Amniotic epithelial cell (primary cell): ENCODE measurements at regions not wholly inside any gene's neighbourhood (a gene's known extent, or its start where the extent isn't known, plus 50 kb on each side); places are given as distances from the start of the nearest gene placed in this dataset.
"Not testable (repeated sequence)": the region's sequence is repeated elsewhere in the genome, so short reads cannot be mapped to it uniquely, and the experiment has no call there.

Experiments used
- DNase-seq: peaks from one replicate; pipeline ENCODE4 v3.0.0-alpha.2; 2010; ENCODE audit warnings: low read depth

DNA sequence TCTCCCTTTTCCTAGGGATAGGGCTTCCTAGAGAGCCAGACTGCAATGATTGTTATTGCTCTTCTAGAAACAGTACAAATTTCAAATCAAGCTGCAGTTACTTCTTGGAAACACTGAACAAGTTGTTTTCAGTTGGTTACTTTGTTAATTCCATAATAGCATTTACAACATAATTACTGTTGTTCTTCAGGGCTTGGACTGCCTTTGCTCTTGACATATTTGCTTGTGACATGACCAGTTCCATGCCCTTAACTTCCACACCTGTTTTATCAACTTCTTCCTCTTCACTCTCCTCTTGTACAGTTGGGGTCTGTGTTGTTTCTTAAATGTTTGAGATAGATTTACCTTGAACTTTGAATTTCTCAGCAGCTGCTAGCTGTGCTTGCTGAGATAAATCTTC, 104.4 kb downstream of the SEC23IP start:
- DNase-seq: no peak

GRCh38 chr10:119997429-119997828, 104.9 kb downstream of the SEC23IP start:
- DNase-seq: no peak

DNA sequence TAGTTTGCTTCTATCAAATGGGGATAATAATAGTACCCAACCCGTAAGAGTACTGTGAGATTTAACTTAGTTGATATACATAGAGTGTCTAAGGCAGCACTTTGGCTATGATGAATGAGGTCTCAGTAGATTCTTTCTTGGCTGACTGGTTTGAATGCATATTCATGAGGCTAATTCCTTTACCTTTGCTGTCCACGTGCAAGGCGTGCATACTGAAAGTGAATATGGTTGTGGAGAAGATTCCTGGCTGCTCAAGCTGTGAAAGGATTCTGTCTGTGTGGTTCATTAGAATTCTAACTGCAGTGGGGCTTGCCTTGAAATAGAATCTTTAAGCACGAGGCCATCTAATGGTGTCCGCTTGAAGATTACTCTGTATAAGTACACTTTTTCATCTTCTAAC, 110.3 kb downstream of the SEC23IP start:
- DNase-seq: no peak

DNA sequence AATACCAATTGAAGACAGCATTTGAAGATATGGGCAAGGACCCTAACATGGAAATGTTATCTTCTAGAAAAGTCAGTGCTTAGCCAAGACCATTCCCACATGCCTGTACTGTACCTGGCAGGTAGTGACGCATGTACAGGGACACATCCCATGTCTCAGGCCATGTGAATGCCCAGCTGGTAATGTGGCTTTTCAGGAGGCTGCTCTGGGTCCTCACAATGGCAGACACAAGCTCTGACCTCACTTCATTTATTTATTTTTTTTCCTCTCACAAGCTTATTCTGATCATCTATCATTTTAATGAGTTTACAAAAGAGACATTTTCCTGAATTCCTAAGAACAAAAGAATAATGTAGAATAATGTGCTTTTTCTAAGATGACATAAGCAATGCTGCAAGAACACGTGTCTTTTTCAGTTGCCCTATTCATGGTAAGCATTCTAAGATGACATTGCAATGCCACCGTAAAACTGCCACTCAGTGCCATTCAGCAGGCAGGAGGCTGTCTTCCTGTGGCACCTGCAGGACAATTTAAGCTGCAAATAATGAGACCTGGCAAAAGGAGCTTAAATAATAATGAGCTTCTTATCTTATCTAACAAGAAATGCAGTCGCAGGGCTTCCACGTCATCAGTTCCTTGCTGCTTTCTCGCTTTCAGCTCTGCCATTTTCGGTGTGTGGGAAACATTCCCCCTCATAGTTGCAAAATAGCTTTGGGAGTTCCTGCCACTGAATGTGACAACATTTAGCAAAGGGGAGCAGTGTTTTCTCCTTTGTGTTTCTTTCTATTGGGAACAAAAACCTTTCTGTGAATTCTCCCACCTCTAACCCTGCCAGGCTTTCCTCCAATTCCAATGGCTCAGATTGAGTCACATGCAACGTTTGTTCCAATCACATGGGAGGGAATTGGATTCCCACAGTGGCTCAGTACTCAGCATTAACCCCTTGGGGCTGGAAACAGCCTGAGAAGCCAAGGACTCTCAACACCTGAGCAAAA, 113.0 kb downstream of the SEC23IP start:
- peak; percentile 11 for DNase-seq

- no peak for DNase-seq
Observed at GRCh38 chr10:120007261-120007660, 114.7 kb downstream of the SEC23IP start.

DNA sequence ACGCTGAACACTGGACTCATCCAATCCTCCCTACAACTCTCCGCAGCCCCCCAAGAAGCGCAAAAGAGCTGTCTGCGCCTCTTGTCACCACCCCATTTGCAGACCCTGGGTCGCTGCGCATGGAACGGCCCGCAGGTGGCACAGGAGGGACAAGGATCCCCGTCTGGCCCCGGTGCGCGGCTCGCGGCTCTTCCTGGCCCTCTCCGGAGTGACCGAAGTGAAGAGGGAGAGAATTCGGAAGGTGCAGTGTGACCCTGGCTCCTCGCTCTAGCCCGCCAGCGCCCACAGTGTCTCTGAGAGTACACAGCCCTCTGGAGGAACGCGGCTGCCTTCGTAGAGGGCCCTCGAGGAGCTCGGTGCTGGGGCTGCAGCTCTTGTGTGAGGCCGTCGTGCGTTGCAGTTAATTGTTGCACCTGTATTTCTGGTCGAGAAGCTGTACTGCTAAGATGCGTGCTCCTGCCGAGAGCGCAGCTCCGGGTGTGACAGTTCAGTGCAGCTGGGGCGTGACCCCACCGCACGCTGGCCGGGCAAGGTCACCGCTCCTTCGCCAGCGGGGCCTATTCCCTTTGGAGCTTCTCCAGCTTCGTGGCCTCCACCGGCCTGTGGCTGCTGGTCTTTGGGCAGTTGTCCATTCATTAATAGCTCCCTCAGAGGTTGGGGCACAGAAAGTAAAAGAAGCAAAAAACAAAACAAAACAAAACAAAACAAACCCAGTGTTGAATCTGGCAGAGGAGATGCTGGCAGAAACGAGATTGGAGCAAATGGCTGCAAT, 119.0 kb downstream of the SEC23IP start:
- no peak for DNase-seq

DNA sequence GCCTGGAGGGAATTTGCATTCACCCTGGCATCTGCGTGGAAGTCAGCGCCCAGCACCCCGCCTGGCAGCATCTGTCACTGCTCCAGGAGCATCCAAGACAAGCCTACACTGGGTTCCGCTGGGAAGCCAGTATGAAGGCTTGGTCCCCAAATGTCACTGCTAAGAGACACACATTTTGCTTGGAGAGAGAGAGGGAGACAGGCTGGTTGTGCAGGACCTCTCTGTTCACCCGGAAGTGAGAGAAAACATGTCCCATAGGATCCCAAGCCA, 119.5 kb downstream of the SEC23IP start:
- DNase-seq: no peak

GRCh38 chr10:120012566-120012965, 120.0 kb downstream of the SEC23IP start:
- DNase-seq: peak; percentile 3

GRCh38 chr10:120014031-120014430, 121.5 kb downstream of the SEC23IP start:
- DNase-seq: no peak

DNA sequence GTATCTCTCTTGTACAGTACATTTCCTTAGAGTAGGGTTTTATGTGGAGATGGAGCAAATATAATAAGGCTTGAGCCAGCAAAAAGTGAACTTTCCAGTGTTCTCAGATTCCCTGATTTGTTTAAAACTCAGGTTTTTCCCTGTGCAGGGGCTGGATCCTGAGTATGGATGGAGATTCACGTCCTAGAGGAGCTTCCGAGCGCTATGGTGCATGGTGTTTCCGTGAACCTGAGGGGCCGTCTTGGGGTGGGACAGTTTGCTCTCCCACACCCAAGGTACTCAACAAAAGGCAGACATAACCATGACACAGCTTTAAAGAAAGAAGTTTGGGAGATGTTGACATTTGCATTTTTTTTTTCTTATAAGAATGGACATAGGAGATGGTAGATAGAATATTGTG, 122.5 kb downstream of the SEC23IP start:
- DNase-seq: no peak

DNA sequence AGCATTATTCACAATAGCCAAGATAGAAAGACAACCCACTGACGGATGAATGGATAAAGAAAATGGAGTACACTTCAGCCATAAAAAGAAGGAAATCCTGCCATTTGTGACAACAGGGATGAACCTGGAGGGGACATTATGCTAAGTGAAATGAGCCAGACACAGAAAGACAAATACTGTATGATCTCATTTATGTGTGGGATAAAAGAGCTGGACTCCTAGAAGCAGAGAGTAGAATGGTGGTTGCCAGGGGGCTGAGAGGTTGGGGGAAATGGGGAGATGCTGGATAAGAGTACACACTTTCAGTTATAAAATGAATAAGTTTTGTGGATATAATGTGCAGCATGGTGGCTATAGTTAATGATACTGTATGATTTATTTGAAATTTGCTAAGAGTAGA, 124.4 kb downstream of the SEC23IP start:
- no peak for DNase-seq

DNA sequence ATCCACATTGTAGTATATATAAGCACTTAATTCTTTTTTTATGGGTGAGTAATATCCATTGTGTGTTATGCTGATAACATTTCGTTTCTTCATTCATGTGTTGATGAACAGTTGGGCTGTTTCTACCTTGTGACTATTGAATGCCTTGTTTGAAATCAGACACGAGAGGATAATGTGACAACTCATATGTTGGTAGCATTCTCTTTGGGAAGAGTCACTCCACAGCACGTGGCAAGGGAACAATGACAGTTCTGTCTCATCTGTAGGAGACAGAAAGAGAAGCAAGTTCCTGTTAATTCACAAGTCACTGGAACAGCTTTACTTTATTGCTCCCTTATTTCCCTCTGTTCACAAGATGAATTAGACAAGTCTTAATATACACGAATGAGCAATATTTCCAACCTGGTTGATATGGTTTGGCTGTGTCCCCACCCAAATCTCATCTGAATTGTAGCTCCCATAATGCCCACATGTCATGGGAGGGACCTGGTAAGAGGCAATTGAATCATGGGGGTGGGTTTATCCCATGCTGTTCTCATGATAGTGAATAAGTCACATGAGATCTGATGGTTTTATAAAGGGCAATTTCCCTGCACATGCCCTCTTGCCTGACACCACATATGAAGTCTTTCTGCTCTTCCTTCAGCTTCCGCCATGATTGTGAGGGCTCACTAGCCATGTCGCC, 125.3 kb downstream of the SEC23IP start:
- no peak for DNase-seq

GRCh38 chr10:120018695-120019094, 126.2 kb downstream of the SEC23IP start:
- DNase-seq: no peak

DNA sequence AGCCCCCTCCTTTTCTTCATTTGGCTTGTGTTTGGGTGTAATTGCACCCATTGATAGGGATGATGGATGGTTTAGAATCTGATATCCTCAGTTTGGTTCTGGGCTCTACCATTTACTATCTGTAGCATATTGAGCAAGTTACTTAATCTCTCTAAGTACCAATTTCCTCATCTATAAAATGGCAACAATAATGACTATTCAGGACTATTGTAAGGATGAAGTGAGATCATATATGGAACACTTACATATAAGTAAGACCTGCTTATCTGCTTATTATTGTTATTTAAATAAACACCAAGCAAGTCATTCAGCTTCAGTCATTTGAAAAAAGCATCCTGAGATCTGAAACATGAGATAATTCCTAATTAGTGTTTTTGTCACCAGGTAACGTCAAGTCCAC, 127.0 kb downstream of the SEC23IP start:
- DNase-seq: no peak

DNA sequence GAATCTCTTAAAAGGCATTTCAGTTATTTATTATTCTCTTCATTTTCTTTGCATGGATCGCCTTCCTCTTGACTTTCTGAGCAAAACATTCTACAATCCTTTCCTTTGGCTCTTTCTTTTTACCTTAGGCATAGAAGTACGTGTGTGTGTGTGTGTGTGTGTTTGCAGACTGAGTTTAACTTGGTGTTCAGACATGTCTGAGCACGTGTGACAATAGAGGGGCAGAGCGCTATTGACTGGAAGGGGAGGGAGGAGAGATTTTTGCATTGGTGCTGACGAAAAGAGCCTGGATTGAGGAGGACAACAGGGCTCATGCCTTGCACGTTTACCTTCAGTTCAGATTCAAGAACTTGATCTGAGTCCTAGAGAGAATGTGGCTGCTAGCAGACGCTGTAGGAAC, 129.8 kb downstream of the SEC23IP start:
- no peak for DNase-seq

- no peak for DNase-seq
Observed at GRCh38 chr10:120034236-120034635, 141.7 kb downstream of the SEC23IP start.

DNA sequence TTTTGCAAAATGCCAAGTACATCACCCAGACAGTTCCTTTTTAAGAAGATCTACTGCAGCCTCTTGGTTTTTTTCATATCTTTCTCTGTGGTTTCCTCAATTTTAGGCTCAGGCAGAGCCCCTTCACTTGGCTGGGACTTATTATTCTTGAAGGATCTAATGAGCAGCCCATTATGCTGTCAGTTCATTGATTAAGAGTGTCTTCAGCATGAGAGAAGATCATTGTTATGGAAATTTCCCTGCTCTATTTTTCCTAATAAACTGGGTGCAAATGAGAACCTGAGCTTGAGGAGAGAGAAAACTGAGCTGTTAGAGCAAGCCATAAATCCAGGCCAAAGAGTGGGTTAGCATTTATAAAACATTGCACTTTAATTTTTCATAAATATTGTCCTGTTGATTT, 146.5 kb downstream of the SEC23IP start:
- no peak for DNase-seq

DNA sequence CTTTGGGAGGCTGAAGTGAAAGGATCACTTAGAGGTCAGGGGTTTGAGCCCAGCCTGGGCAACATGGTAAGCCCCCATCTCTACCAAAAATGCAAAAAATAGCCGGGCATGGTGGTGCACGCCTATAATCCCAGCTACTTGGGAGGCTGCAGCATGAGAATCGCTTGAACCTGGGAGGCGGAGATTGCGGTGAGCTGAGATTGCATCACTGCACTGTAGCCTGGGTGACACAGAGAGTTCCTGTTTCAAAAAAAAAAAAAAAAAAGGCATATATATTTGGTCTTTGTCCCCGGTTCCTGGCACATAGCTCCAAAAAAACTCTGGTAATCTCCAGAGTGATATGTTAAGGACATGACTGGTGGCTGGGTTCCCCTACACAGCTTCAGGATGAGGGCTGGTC, 147.3 kb downstream of the SEC23IP start:
- DNase-seq: no peak

DNA sequence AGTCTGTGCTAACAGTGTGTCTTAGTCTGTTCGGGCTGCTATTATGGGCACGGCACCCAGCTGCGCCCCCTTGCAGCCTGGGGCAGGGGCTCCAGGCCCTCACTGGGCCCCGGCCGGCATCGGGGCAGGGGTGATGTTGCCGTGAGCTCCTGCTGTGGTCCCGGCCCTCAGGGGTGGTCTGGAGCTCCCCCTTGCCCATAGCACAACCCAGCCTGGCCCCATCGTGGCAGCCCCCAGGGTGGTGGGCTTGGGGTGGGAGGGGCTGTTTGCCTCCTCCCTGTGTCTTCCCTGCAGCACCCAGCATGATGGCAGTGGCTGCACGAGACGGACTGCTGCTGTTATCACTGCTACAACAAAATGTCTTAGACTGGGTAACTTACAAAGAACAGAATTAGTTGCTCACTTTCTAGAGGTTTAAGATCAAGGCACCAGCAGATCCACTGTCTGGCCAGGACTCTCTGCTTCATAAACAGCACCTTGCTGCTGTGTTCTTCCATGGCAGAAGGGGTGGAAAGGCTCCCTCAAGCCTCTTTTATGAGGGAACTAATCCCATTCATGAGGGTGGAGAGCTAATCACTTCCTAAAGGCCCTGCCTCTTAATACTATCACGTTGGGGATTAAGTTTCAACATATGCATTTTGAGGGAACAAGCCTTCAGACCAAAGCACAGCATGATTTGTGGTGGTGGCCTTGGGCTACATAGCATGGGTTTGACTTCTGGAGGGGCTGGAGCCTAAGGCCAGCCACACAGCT, 149.5 kb downstream of the SEC23IP start:
- no peak for DNase-seq

DNA sequence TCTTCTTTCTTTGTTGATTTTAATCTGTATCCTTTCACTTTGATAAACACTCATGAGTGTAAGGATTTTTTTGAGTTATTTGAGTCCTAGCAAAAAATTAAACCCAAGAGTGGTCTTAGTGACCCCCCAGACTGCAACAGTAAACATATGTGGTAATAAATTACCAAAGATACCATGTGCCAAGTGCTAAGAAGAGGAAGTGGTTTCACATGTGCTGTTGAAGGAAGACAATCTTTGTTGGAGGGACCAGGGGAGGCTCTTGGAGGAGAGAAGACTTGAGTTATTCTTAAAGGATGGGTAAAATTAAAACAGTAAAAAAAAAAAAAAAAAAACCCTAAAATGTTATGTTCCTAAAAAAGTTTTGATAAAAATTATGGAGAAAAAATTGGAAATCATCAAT, 150.2 kb downstream of the SEC23IP start:
- DNase-seq: no peak

GRCh38 chr10:120047373-120047772, 154.8 kb downstream of the SEC23IP start:
- DNase-seq: not testable (repeated sequence)

DNA sequence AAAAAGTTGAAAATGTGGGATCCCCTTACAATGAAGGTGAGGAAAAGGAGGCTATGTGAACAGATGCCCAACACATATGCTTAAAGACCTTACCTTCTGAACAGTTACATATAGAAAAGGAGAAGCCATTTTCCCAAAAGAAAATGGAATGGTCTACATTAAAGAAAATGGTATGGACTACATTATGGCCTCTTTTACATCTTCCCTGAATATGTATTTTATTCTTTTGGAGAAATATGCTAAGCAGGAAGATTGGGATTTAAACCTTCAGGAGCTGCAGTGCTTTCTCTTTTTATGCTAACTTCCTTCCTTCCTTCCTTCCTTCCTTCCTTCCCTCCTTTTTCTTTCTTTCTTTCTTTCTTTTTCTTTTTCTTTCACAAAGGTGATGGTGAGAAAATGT, 155.4 kb downstream of the SEC23IP start:
- no peak for DNase-seq
